ENCODE measurements at regions not wholly inside any gene's neighbourhood (a gene's known extent, or its start where the extent isn't known, plus 50 kb on each side); places are given as distances from the start of the nearest gene placed in this dataset.

DNA sequence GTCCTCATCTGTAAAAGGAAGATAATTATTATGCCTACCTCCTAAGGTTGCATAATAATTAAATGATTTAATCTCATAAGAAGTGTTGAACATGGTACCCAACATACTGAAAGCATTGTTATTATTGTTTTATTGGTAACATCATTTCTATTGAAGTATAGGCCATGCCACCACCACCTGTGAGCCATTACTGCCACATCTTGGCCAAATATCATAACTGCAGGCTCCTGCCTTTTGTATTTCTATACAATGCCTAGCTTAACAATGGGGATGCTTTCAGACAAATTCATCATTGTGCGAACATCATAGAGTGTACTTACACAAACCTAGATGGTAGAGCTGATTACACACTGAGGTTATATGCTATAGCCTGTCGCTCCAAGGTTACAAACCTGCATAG is 61.1 kb upstream of the NPSR1 start:
- no peak for DNase-seq (ENCODE audit: low read depth, low spot score)

DNA sequence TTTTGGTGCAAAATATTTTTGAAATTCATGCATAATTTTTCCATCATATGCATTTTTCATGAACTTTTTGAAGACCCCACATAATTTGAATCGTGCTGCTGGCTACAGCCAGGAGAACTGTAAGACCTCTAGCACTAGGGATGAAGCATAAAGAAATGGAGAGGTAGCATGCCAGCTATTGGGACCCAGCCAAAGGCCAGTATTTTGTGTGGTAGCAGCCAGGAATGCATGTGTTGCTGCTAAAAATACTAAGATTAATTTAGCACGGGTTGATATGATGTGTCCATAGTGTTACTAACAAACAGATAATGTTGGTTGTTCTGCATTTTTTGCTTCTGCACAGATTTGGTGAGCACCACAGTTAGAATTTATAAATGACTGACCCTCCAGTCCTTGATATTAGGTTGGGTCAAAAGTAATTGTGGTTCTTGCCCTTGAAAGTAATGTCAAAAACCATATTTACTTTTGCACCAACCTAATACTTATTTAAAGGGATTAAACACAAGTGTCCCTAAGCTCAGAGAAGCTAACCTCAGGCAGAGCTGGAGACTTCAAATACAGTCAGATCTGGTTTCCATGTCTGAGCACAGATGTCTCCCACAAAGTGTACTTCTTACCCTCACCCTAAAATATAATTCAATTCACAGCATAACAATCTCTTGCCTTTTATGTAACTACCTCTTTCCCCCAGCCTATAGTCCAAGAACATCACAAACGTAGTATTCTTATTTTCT is 54.1 kb upstream of the NPSR1 start:
- no peak for DNase-seq (ENCODE audit: low read depth, low spot score)

Data from brain pericyte (primary cell).